ENCODE measurements at regions not wholly inside any gene's neighbourhood (a gene's known extent, or its start where the extent isn't known, plus 50 kb on each side); places are given as distances from the start of the nearest gene placed in this dataset.
A peak's percentile ranks its signal among the peaks of the same experiment; 100 is the strongest.
"Not testable (repeated sequence)": the region's sequence is repeated elsewhere in the genome, so short reads cannot be mapped to it uniquely, and the experiment has no call there.

DNA sequence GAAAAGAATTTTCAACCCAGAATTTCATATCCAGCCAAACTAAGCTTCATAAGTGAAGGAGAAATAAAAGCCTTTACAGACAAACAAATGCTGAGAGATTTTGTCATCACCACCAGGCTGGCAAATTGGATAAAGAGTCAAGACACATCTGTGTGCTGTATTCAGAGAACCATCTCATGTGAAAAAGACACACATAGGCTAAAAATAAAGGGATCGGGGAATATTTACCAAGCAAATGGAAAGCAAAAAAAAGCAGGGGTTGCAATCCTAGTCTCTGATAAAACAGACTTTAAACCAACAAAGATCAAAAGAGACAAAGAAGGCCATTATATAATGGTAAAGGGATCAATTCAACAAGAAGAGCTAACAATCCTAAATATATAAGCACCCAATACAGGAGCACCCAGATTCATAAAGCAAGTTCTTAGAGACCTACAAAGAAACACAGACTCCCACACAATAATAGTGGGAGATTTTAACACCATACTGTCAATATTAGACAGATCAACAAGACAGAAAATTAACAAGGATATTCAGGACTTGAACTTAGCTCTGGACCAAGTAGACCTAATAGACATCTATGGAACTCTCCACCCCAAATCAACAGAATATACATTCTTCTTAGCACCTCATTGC, 55.9 kb upstream of the ACSM6 start:
- in situ Hi-C loops (cut with MboI; ENCODE audit: low pct_unique_long_range_greater_than_20kb, low sequenced_read_pairs, unreplicated experiment), result loop anchor here (10.0 to 25.0 kb wide), 2 partner anchors 227 to 449 kb away; no protein-coding TSS in a partner anchor
- not testable (repeated sequence) for DNase-seq (ENCODE audit: low spot score)

GRCh38 chr10:95134490-95134889, 59.5 kb upstream of the ACSM6 start:
- TF ChIP-seq CTCF (IDR thresholded peaks at IDR 0.05; ENCODE audit: extremely low read depth, insufficient read depth, missing control alignments), result no peak
- in situ Hi-C loops (cut with MboI; ENCODE audit: low pct_unique_long_range_greater_than_20kb, low sequenced_read_pairs, unreplicated experiment), result loop anchor here (10.0 to 25.0 kb wide), 2 partner anchors 230 to 453 kb away; no protein-coding TSS in a partner anchor
- no peak for DNase-seq (ENCODE audit: low spot score)

DNA sequence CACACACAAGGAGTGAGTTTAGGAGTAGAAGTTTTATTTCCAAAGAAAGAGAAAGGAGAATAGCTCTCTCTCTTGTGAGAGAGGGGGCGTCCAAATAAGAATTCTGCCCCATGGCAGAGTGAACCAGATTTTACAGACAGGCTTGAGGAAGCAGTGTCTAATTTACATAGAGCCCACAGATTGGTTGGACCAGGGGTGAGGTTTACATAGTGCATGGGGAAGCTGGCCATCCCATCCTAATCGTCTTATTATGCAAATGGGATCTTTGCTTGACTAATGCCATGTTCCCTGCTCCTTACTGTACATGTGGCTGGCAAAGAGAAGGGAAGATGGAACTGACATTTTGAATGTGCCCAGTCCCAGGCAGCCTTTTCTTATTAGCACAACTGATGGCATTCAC, 60.0 kb upstream of the ACSM6 start:
- DNase-seq (ENCODE audit: low spot score), result no peak
- in situ Hi-C loops (cut with MboI; ENCODE audit: low pct_unique_long_range_greater_than_20kb, low sequenced_read_pairs, unreplicated experiment), result loop anchor here (10.0 to 25.0 kb wide), 2 partner anchors 231 to 453 kb away; no protein-coding TSS in a partner anchor
- no peak for TF ChIP-seq CTCF (IDR thresholded peaks at IDR 0.05; ENCODE audit: extremely low read depth, insufficient read depth, missing control alignments)

DNA sequence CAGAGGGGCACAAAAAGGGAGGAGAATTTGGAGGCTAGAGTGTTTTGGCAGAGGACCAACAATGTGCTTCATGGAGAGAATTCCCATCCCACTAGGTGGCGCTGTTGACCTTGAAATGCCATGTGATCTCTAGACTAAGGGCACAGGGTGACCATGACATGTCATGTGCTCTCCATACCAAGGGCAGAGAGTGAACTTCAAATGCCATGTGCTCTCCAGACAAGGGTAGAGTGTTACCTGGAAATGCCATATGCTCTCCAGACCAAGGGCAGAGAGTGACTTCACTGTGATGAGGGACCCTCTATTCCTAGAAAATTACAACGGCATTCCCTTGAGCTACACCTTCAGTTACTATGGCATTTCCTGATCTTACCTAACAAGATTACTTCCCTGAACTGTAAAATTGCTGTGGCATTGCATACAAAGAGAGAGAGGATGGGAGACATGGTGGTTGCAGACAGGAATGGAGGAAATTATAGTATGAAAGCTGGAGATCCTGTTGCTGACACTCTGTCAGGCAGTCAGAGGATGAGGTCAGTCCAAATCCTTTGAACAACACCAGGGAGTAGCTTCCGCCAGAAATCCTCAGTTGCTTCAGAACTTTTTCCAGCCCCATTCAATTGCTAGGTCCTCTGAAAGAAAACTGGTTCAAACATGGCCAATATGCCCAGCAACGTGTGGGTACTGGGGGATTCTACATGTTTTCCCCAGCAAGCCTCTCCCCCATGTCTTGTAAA, 60.9 kb upstream of the ACSM6 start:
- in situ Hi-C loops (cut with MboI; ENCODE audit: low pct_unique_long_range_greater_than_20kb, low sequenced_read_pairs, unreplicated experiment), result loop anchor here (10.0 to 25.0 kb wide), 2 partner anchors 232 to 454 kb away; no protein-coding TSS in a partner anchor
- TF ChIP-seq CTCF (IDR thresholded peaks at IDR 0.05; ENCODE audit: extremely low read depth, insufficient read depth, missing control alignments), result peak; percentile 80
- peak; percentile 48 for DNase-seq (ENCODE audit: low spot score)

- DNase-seq (ENCODE audit: low spot score), result not testable (repeated sequence)
- in situ Hi-C loops (cut with MboI; ENCODE audit: low pct_unique_long_range_greater_than_20kb, low sequenced_read_pairs, unreplicated experiment), result loop anchor here (10.0 to 25.0 kb wide), 2 partner anchors 234 to 457 kb away; no protein-coding TSS in a partner anchor
Observed at GRCh38 chr10:95130429-95130828, 61.1 kb upstream of the CYP2C8 start.

DNA sequence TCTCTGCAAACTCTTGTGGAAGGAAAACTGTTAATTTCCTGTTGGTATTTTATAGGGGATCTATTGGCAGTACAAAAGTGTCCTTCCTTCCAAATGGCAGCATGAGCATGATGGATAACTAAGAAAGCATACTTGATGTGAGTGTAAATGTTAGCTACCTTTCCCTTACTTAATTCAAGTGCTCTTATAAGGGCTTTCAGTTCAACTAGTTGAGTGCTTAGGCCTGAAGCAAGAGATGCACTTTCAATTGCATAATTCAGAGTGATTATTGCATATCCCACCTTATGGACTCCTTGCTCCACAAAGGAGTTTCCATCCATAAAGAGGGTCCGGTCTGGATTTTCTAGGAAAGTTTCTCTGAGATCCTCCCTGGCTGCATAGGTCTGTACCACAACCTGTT, 56.3 kb upstream of the CYP2C8 start:
- no peak for TF ChIP-seq CTCF (IDR thresholded peaks at IDR 0.05; ENCODE audit: extremely low read depth, insufficient read depth, missing control alignments)
- in situ Hi-C loops (cut with MboI; ENCODE audit: low pct_unique_long_range_greater_than_20kb, low sequenced_read_pairs, unreplicated experiment), result loop anchor here (25.0 kb wide), 1 partner anchor 462 kb away; no protein-coding TSS in a partner anchor
- DNase-seq (ENCODE audit: low spot score), result no peak

DNA sequence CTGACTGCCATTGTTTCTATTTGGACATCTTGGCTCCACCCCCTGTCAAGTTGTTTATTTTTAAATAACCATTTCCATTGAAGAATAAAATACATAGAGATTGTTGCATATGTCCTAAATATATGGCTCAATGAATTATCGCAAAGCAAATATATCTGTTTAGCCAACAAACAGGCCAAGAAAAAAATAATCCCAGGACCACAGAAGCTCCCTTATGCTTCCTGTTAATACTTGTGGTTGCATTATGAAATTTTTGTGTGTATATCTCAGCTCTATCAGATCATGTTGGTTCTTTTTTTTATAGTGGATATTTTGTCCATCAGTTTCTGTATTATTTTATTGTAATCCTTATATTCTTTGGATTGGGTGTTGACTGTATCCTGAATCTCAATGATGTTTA, 53.4 kb upstream of the CYP2C8 start:
- DNase-seq (ENCODE audit: low spot score), result no peak
- in situ Hi-C loops (cut with MboI; ENCODE audit: low pct_unique_long_range_greater_than_20kb, low sequenced_read_pairs, unreplicated experiment), result no loop called here
- TF ChIP-seq CTCF (IDR thresholded peaks at IDR 0.05; ENCODE audit: extremely low read depth, insufficient read depth, missing control alignments), result no peak
